T-cell (primary cell): ENCODE measurements at regions not wholly inside any gene's neighbourhood (a gene's known extent, or its start where the extent isn't known, plus 50 kb on each side); places are given as distances from the start of the nearest gene placed in this dataset.

Experiments
- ATAC-seq, 4 experiments: fragments of 200-7000 bp in 3 of 4; fragments of 150-1000 bp in 1 of 4; cut with Tn5 transposase; replicated peaks in 1 of 4; 1 replicate in 3 of 4; 2 replicates in 1 of 4; pipeline ENCODE4 v1.10.0; 2021; ENCODE audit warnings: moderate library complexity in 3 of 4, mild to moderate bottlenecking in 2 of 4, moderate number of reproducible peaks in 1 of 4
- CTCF ChIA-PET, 2 donors: fragments of 300-600 bp; sonication (Branson Sonifier 250); formaldehyde crosslinking; loops; one replicate each; lab custom pipeline; 2022; ENCODE audit warnings: antibody characterized with exemption in 2 of 2; lab: Charles Lee
- POLR2A ChIA-PET, 2 donors: fragments of 300-600 bp; sonication (Branson Sonifier 250); formaldehyde crosslinking; loops; one replicate each; lab custom pipeline; 2022; ENCODE audit warnings: antibody characterized with exemption in 2 of 2; lab: Charles Lee
- DNase-seq, 35 experiments: peaks; one replicate each; pipeline versions ENCODE4 v3.0.0 to v3.0.0-alpha.2; 2013 to 2023
- H3K27ac ChIP-seq: one replicate; pipeline ENCODE4 v1.5.1; 2013; ENCODE audit warnings: low read length
- H3K27me3 ChIP-seq, 2 experiments: replicated peaks in 1 of 2; 1 replicate in 1 of 2; 2 replicates in 1 of 2; pipeline versions ENCODE4 v1.6.1 to v1.7.0; 2013; ENCODE audit warnings: low read length in 1 of 2, mixed read lengths in 1 of 2; ENCODE audit not compliant: control insufficient read depth in 2 of 2, insufficient read depth in 2 of 2; ENCODE audit errors: extremely low read depth in 1 of 2
- H3K36me3 ChIP-seq, 2 donors: 1 replicate in 1 of 2; 2 replicates in 1 of 2; pipeline versions ENCODE4 v1.6.1 to v1.7.0; 2013; ENCODE audit warnings: low read length in 1 of 2; ENCODE audit not compliant: control insufficient read depth in 2 of 2, insufficient read depth in 1 of 2; ENCODE audit errors: extremely low read depth in 1 of 2
- H3K4me1 ChIP-seq, 2 experiments: 1 replicate in 1 of 2; 2 replicates in 1 of 2; pipeline versions ENCODE4 v1.6.1 to v1.7.0; 2013; ENCODE audit warnings: low read length in 2 of 2, mixed read lengths in 1 of 2; ENCODE audit not compliant: insufficient read depth in 2 of 2, control insufficient read depth in 1 of 2; ENCODE audit errors: extremely low read depth in 1 of 2
- H3K4me3 ChIP-seq, 2 donors: 1 replicate in 1 of 2; 2 replicates in 1 of 2; pipeline versions ENCODE4 v1.5.1 to v1.7.0; 2013; ENCODE audit warnings: mild to moderate bottlenecking in 2 of 2, low read length in 1 of 2, moderate library complexity in 1 of 2; ENCODE audit not compliant: control insufficient read depth in 1 of 2; ENCODE audit errors: extremely low read depth in 1 of 2
- H3K9me3 ChIP-seq: 2 replicates; pipeline ENCODE4 v1.7.0; 2013
- H3K27ac Mint-ChIP-seq, 2 donors: one replicate each; pipeline ENCODE4 v1.8.0; 2020 to 2021; ENCODE audit warnings: mild to moderate bottlenecking in 2 of 2, mixed read lengths in 2 of 2
- H3K27me3 Mint-ChIP-seq, 2 donors: one replicate each; pipeline ENCODE4 v1.8.0; 2021 to 2022; ENCODE audit warnings: mixed read lengths in 2 of 2
- H3K36me3 Mint-ChIP-seq: one replicate; pipeline ENCODE4 v1.8.0; 2021; ENCODE audit warnings: mixed read lengths
- H3K4me1 Mint-ChIP-seq, 3 donors: one replicate each; pipeline ENCODE4 v1.8.0; 2020 to 2022; ENCODE audit warnings: mixed read lengths in 3 of 3, mild to moderate bottlenecking in 1 of 3
- H3K4me3 Mint-ChIP-seq, 3 donors: one replicate each; pipeline ENCODE4 v1.8.0; 2020 to 2022; ENCODE audit warnings: mild to moderate bottlenecking in 3 of 3, mixed read lengths in 3 of 3, moderate library complexity in 3 of 3
- H3K9me3 Mint-ChIP-seq, 3 donors: one replicate each; pipeline ENCODE4 v1.8.0; 2020 to 2022; ENCODE audit warnings: mixed read lengths in 3 of 3
- WGBS: methylation state at CpG from one replicate; pipeline ENCODE4 v1.1.5; 2013; ENCODE audit warnings: missing lambda C conversion rate; ENCODE audit not compliant: insufficient coverage; 5-methylcytosine and 5-hydroxymethylcytosine counted together

- H3K27me3 ChIP-seq: peaks cover 0 to 28% of the 10 kb centered on the region in 2 experiments
- H3K36me3 ChIP-seq: no peaks in the 10 kb centered on the region
- CTCF ChIA-PET: interaction anchor here (0.9 to 2.0 kb wide), 3 partner anchors 873 to 893 kb away, joined by 3 to 9 read pairs (median 4); no protein-coding TSS in a partner anchor
- POLR2A ChIA-PET: no interaction called here
- Mint-ChIP-seq H3K36me3 (no peaks in the 10 kb centered on the region), H3K27me3 (peaks cover 28 to 33% of the 10 kb centered on the region in 2 donors), H3K4me1 (peaks cover 11 to 17% (median 13%) of the 10 kb centered on the region in 3 donors), H3K27ac (no peak overlapping the region), H3K4me3 (peak overlapping the region in 2 of 3 donors; percentile 73 to 74), H3K9me3 (peaks cover 0 to 7% (median 3%) of the 10 kb centered on the region in 3 donors)
- DNase-seq (no peak), ATAC-seq (peak in 1 of 4 experiments; percentile 15)
- H3K4me1 ChIP-seq: peaks cover 0 to 9% of the 10 kb centered on the region in 2 experiments
- no peak overlapping the region for H3K27ac ChIP-seq
- H3K4me3 ChIP-seq: no peak overlapping the region
- no peaks in the 10 kb centered on the region for H3K9me3 ChIP-seq
- WGBS: 0% methylated on average over 1 of the region's 6 CpGs
Measured at GRCh38 chr14:89040080-89040459, 215.6 kb downstream of the TTC8 start.

GRCh38 chr14:89040460-89041256, 216.2 kb downstream of the TTC8 start:
- Mint-ChIP-seq H3K36me3 (no peaks in the 10 kb centered on the region), H3K27ac (no peak overlapping the region), H3K4me1 (peaks cover 11 to 17% (median 13%) of the 10 kb centered on the region in 3 donors), H3K27me3 (peaks cover 22 to 27% of the 10 kb centered on the region in 2 donors), H3K9me3 (peaks cover 0 to 7% (median 3%) of the 10 kb centered on the region in 3 donors), H3K4me3 (peak overlapping the region; percentile 73 to 74 (median 74))
- POLR2A ChIA-PET: interaction anchor here in 1 of 2 donors (0.6 kb wide), 1 partner anchor 842 kb away, joined by 3 read pairs; no protein-coding TSS in a partner anchor
- peak; percentile 52 to 73 (median 60) for ATAC-seq
- H3K4me3 ChIP-seq: peak overlapping the region; percentile 11 to 73
- H3K36me3 ChIP-seq: no peaks in the 10 kb centered on the region
- H3K27me3 ChIP-seq: peaks cover 0 to 28% of the 10 kb centered on the region in 2 experiments
- 9% methylated on average over 20 of the region's 31 CpGs for WGBS
- peak; percentile 31 to 83 (median 71) for DNase-seq
- H3K27ac ChIP-seq: no peak overlapping the region
- CTCF ChIA-PET: interaction anchor here (1.0 to 2.0 kb wide), 9 partner anchors 10 to 874 kb away, joined by 3 to 9 read pairs (median 3); no protein-coding TSS in a partner anchor
- H3K4me1 ChIP-seq: peaks cover 0 to 9% of the 10 kb centered on the region in 2 experiments
- no peaks in the 10 kb centered on the region for H3K9me3 ChIP-seq

GRCh38 chr14:89041257-89041582, 216.8 kb downstream of the TTC8 start:
- WGBS: 61% methylated on average over 6 of the region's 8 CpGs
- ATAC-seq (no peak), DNase-seq (no peak)
- H3K9me3 ChIP-seq: no peaks in the 10 kb centered on the region
- no peak overlapping the region for H3K27ac ChIP-seq
- POLR2A ChIA-PET: interaction anchor here in 1 of 2 donors (0.6 kb wide), 1 partner anchor 842 kb away, joined by 3 read pairs; no protein-coding TSS in a partner anchor
- Mint-ChIP-seq H3K4me1 (peaks cover 11 to 17% (median 13%) of the 10 kb centered on the region in 3 donors), H3K9me3 (peaks cover 0 to 7% (median 3%) of the 10 kb centered on the region in 3 donors), H3K36me3 (no peaks in the 10 kb centered on the region), H3K27ac (no peak overlapping the region), H3K4me3 (peak overlapping the region in 2 of 3 donors; percentile 74), H3K27me3 (peaks cover 18 to 26% of the 10 kb centered on the region in 2 donors)
- H3K4me3 ChIP-seq: no peak overlapping the region
- no peaks in the 10 kb centered on the region for H3K36me3 ChIP-seq
- CTCF ChIA-PET: interaction anchor here (0.7 to 2.0 kb wide), 12 partner anchors 11 to 935 kb away, joined by 3 to 9 read pairs (median 3); no protein-coding TSS in a partner anchor
- H3K4me1 ChIP-seq: peaks cover 0 to 9% of the 10 kb centered on the region in 2 experiments
- H3K27me3 ChIP-seq: peaks cover 0 to 25% of the 10 kb centered on the region in 2 experiments

GRCh38 chr14:89042021-89042420, 217.6 kb downstream of the TTC8 start:
- H3K27ac Mint-ChIP-seq: no peak overlapping the region
- H3K27ac ChIP-seq: no peak overlapping the region
- peaks cover 11 to 17% (median 13%) of the 10 kb centered on the region in 3 donors for H3K4me1 Mint-ChIP-seq
- peaks cover 0 to 7% (median 3%) of the 10 kb centered on the region in 3 donors for H3K9me3 Mint-ChIP-seq
- DNase-seq: no peak
- H3K4me3 ChIP-seq: no peak overlapping the region
- ChIA-PET POLR2A (no interaction called here), CTCF (interaction anchor here (0.6 to 2.0 kb wide), 10 partner anchors 10 to 1286 kb away, joined by 3 to 9 read pairs (median 4); no protein-coding TSS in a partner anchor)
- H3K36me3 ChIP-seq: no peaks in the 10 kb centered on the region
- peaks cover 17 to 21% of the 10 kb centered on the region in 2 donors for H3K27me3 Mint-ChIP-seq
- no CpG with 5 or more reads among the region's 1 CpG for WGBS
- no peaks in the 10 kb centered on the region for H3K36me3 Mint-ChIP-seq
- no peak overlapping the region for H3K4me3 Mint-ChIP-seq
- peaks cover 0 to 9% of the 10 kb centered on the region in 2 experiments for H3K4me1 ChIP-seq
- ATAC-seq: no peak
- H3K27me3 ChIP-seq: peaks cover 0 to 24% of the 10 kb centered on the region in 2 experiments
- H3K9me3 ChIP-seq: no peaks in the 10 kb centered on the region

- ChIA-PET CTCF (no interaction called here), POLR2A (no interaction called here)
- peaks cover 0 to 3% (median 0%) of the 10 kb centered on the region in 3 donors for H3K4me1 Mint-ChIP-seq
- ATAC-seq (no peak), DNase-seq (no peak)
- no peak overlapping the region for H3K27ac ChIP-seq
- no peaks in the 10 kb centered on the region for H3K36me3 ChIP-seq
- H3K4me1 ChIP-seq: no peaks in the 10 kb centered on the region
- H3K9me3 Mint-ChIP-seq: peaks cover 2 to 7% (median 4%) of the 10 kb centered on the region in 3 donors
- H3K9me3 ChIP-seq: no peaks in the 10 kb centered on the region
- no peak overlapping the region for H3K4me3 Mint-ChIP-seq
- no CpG with 5 or more reads among the region's 5 CpGs for WGBS
- no peak overlapping the region for H3K4me3 ChIP-seq
- no peaks in the 10 kb centered on the region for H3K36me3 Mint-ChIP-seq
- no peak overlapping the region for H3K27ac Mint-ChIP-seq
- H3K27me3 Mint-ChIP-seq: peaks cover 0 to 4% of the 10 kb centered on the region in 2 donors
- H3K27me3 ChIP-seq: no peaks in the 10 kb centered on the region
Measured at GRCh38 chr14:89053303-89053702, 228.9 kb downstream of the TTC8 start.

- no peaks in the 10 kb centered on the region for H3K27me3 ChIP-seq
- no peaks in the 10 kb centered on the region for H3K9me3 ChIP-seq
- DNase-seq (no peak), ATAC-seq (no peak)
- Mint-ChIP-seq H3K4me3 (no peak overlapping the region), H3K9me3 (peaks cover 2 to 4% (median 3%) of the 10 kb centered on the region in 3 donors), H3K27me3 (no peaks in the 10 kb centered on the region), H3K27ac (no peak overlapping the region), H3K4me1 (peaks cover 0 to 3% (median 0%) of the 10 kb centered on the region in 3 donors), H3K36me3 (no peaks in the 10 kb centered on the region)
- H3K27ac ChIP-seq: no peak overlapping the region
- no CpG with 5 or more reads among the region's 4 CpGs for WGBS
- H3K4me1 ChIP-seq: no peaks in the 10 kb centered on the region
- POLR2A ChIA-PET: no interaction called here
- no peak overlapping the region for H3K4me3 ChIP-seq
- no peaks in the 10 kb centered on the region for H3K36me3 ChIP-seq
- CTCF ChIA-PET: no interaction called here
Measured at GRCh38 chr14:89056394-89056793, 231.9 kb downstream of the TTC8 start.
